CD4-positive, alpha-beta memory T cell (primary cell): ENCODE measurements at regions not wholly inside any gene's neighbourhood (a gene's known extent, or its start where the extent isn't known, plus 50 kb on each side); places are given as distances from the start of the nearest gene placed in this dataset.

Experiments
- CTCF ChIA-PET: fragments of 350-600 bp; sonication (Branson Sonifier 250); formaldehyde crosslinking; loops from one replicate; lab custom pipeline; 2021; ENCODE audit warnings: inconsistent platforms; ENCODE audit not compliant: partially characterized antibody; lab: Charles Lee
- POLR2A ChIA-PET: fragments of 350-600 bp; sonication (Branson Sonifier 250); formaldehyde crosslinking; loops from one replicate; lab custom pipeline; 2021; ENCODE audit not compliant: partially characterized antibody; lab: Charles Lee
- DNase-seq, 5 donors: peaks; one replicate each; pipeline versions ENCODE4 v3.0.0 to v3.0.0-alpha.2; 2020 to 2022; ENCODE audit warnings: mixed read lengths in 1 of 5
- H3K27ac ChIP-seq: one replicate; pipeline ENCODE4 v1.7.0; 2013; ENCODE audit warnings: low read depth, low read length
- H3K27me3 ChIP-seq: 2 replicates; pipeline ENCODE4 v1.7.0; 2013; ENCODE audit warnings: mild to moderate bottlenecking, low read length, moderate library complexity; ENCODE audit not compliant: insufficient read depth
- H3K36me3 ChIP-seq: 2 replicates; pipeline ENCODE4 v1.7.0; 2013; ENCODE audit warnings: mild to moderate bottlenecking, low read length, moderate library complexity; ENCODE audit not compliant: insufficient read depth
- H3K4me1 ChIP-seq: 2 replicates; pipeline ENCODE4 v1.7.0; 2013; ENCODE audit warnings: mild to moderate bottlenecking, low read length, moderate library complexity; ENCODE audit not compliant: insufficient read depth
- H3K4me3 ChIP-seq, 2 donors: one replicate each; pipeline ENCODE4 v1.7.0; 2013; ENCODE audit warnings: low read length in 2 of 2, mild to moderate bottlenecking in 1 of 2
- H3K9me3 ChIP-seq, 2 donors: one replicate each; pipeline ENCODE4 v1.7.0; 2013; ENCODE audit warnings: low read length in 2 of 2, control low read depth in 1 of 2; ENCODE audit not compliant: control insufficient read depth in 1 of 2
- H3K27ac Mint-ChIP-seq, 7 donors: one replicate each; pipeline ENCODE4 v1.8.0; 2020 to 2021; ENCODE audit warnings: mixed read lengths in 7 of 7, mild to moderate bottlenecking in 6 of 7, inconsistent platforms in 3 of 7, moderate library complexity in 3 of 7
- H3K27me3 Mint-ChIP-seq, 2 donors: one replicate each; pipeline ENCODE4 v1.8.0; 2020 to 2021; ENCODE audit warnings: mixed read lengths in 2 of 2
- H3K36me3 Mint-ChIP-seq, 2 donors: one replicate each; pipeline ENCODE4 v1.8.0; 2020 to 2021; ENCODE audit warnings: mixed read lengths in 2 of 2, inconsistent platforms in 1 of 2, mild to moderate bottlenecking in 1 of 2
- H3K4me1 Mint-ChIP-seq, 4 donors: one replicate each; pipeline ENCODE4 v1.8.0; 2020 to 2021; ENCODE audit warnings: mixed read lengths in 4 of 4, mild to moderate bottlenecking in 1 of 4
- H3K4me3 Mint-ChIP-seq, 8 donors: one replicate each; pipeline ENCODE4 v1.8.0; 2020 to 2021; ENCODE audit warnings: mixed read lengths in 8 of 8, mild to moderate bottlenecking in 7 of 8, moderate library complexity in 6 of 8, inconsistent platforms in 3 of 8
- H3K9me3 Mint-ChIP-seq, 8 donors: one replicate each; pipeline ENCODE4 v1.8.0; 2020 to 2021; ENCODE audit warnings: mixed read lengths in 8 of 8, mild to moderate bottlenecking in 5 of 8, inconsistent platforms in 3 of 8, moderate library complexity in 1 of 8
- intact Hi-C: fragments of 100-400 bp; cut with micrococcal nuclease; formaldehyde crosslinking; loops from one replicate; pipeline ENCODE4 v1.15.1; 2023

GRCh38 chr3:95037927-95038326 lies 975.1 kb downstream of the NSUN3 start:
- no peak overlapping the region for H3K27ac Mint-ChIP-seq
- POLR2A ChIA-PET = no interaction called here
- DNase-seq = no peak
- no peaks in the 10 kb centered on the region for H3K4me1 Mint-ChIP-seq
- CTCF ChIA-PET = no interaction called here
- no peaks in the 10 kb centered on the region for H3K27me3 Mint-ChIP-seq
- H3K4me3 Mint-ChIP-seq = no peak overlapping the region
- intact Hi-C loops = no loop called here
- H3K9me3 ChIP-seq = no peaks in the 10 kb centered on the region
- no peaks in the 10 kb centered on the region for H3K4me1 ChIP-seq
- H3K9me3 Mint-ChIP-seq = peaks cover 0 to 16% (median 3%) of the 10 kb centered on the region in 8 donors
- H3K27ac ChIP-seq = no peak overlapping the region
- no peaks in the 10 kb centered on the region for H3K36me3 ChIP-seq
- H3K4me3 ChIP-seq = no peak overlapping the region
- no peaks in the 10 kb centered on the region for H3K27me3 ChIP-seq
- no peaks in the 10 kb centered on the region for H3K36me3 Mint-ChIP-seq

DNA sequence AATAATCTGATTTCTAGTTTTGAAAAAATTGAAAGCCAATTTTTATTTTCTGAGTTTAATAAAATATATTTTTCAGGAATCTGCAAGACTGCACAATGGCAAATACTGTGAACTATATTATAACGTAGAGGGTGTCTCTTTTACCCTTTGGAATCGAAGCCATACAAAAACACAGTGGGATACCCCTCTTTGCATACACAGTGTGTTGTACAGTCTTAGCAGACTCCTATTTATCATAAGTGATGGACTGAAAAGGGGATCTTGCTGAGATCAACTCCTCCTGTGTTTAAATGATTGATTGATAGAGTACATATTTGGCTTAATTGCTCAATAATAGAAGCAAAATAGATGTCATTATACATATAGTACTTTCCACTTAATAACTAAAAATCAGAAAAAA lies 981.2 kb downstream of the NSUN3 start:
- ChIA-PET POLR2A (no interaction called here), CTCF (no interaction called here)
- Histone ChIP-seq H3K9me3 (no peaks in the 10 kb centered on the region), H3K36me3 (no peaks in the 10 kb centered on the region), H3K27ac (no peak overlapping the region), H3K4me3 (no peak overlapping the region), H3K27me3 (no peaks in the 10 kb centered on the region), H3K4me1 (no peaks in the 10 kb centered on the region)
- Mint-ChIP-seq H3K4me3 (no peak overlapping the region), H3K9me3 (peaks cover 0 to 7% (median 2%) of the 10 kb centered on the region in 8 donors), H3K27ac (no peak overlapping the region), H3K36me3 (no peaks in the 10 kb centered on the region), H3K4me1 (no peaks in the 10 kb centered on the region), H3K27me3 (no peaks in the 10 kb centered on the region)
- no peak for DNase-seq
- intact Hi-C loops = no loop called here

- Histone ChIP-seq H3K4me1 (no peaks in the 10 kb centered on the region), H3K27me3 (no peaks in the 10 kb centered on the region), H3K9me3 (no peaks in the 10 kb centered on the region), H3K4me3 (no peak overlapping the region), H3K36me3 (no peaks in the 10 kb centered on the region), H3K27ac (no peak overlapping the region)
- H3K9me3 Mint-ChIP-seq = peaks cover 0 to 5% (median 1%) of the 10 kb centered on the region in 8 donors
- POLR2A ChIA-PET = no interaction called here
- no peak overlapping the region for H3K27ac Mint-ChIP-seq
- H3K36me3 Mint-ChIP-seq = no peaks in the 10 kb centered on the region
- intact Hi-C loops = no loop called here
- CTCF ChIA-PET = no interaction called here
- H3K27me3 Mint-ChIP-seq = no peaks in the 10 kb centered on the region
- no peaks in the 10 kb centered on the region for H3K4me1 Mint-ChIP-seq
- no peak for DNase-seq
- no peak overlapping the region for H3K4me3 Mint-ChIP-seq
These were observed 985.7 kb downstream of the NSUN3 start for GRCh38 chr3:95048564-95048963.

- Histone ChIP-seq H3K36me3 (no peaks in the 10 kb centered on the region), H3K4me3 (no peak overlapping the region), H3K4me1 (no peaks in the 10 kb centered on the region), H3K9me3 (no peaks in the 10 kb centered on the region), H3K27ac (no peak overlapping the region), H3K27me3 (no peaks in the 10 kb centered on the region)
- H3K36me3 Mint-ChIP-seq = no peaks in the 10 kb centered on the region
- CTCF ChIA-PET = no interaction called here
- intact Hi-C loops = no loop called here
- POLR2A ChIA-PET = no interaction called here
- no peak overlapping the region for H3K4me3 Mint-ChIP-seq
- H3K27ac Mint-ChIP-seq = no peak overlapping the region
- no peaks in the 10 kb centered on the region for H3K4me1 Mint-ChIP-seq
- H3K9me3 Mint-ChIP-seq = peaks cover 0 to 5% (median 1%) of the 10 kb centered on the region in 8 donors
- no peaks in the 10 kb centered on the region for H3K27me3 Mint-ChIP-seq
- DNase-seq = no peak
These were observed 987.0 kb downstream of the NSUN3 start for GRCh38 chr3:95049841-95050240.

- H3K27ac ChIP-seq = no peak overlapping the region
- no peaks in the 10 kb centered on the region for H3K4me1 Mint-ChIP-seq
- H3K4me3 Mint-ChIP-seq = no peak overlapping the region
- H3K9me3 Mint-ChIP-seq = peaks cover 0 to 2% (median under 1%) of the 10 kb centered on the region in 8 donors
- H3K36me3 Mint-ChIP-seq = no peaks in the 10 kb centered on the region
- no peaks in the 10 kb centered on the region for H3K4me1 ChIP-seq
- H3K27me3 ChIP-seq = no peaks in the 10 kb centered on the region
- no peaks in the 10 kb centered on the region for H3K9me3 ChIP-seq
- H3K27ac Mint-ChIP-seq = no peak overlapping the region
- H3K27me3 Mint-ChIP-seq = no peaks in the 10 kb centered on the region
- H3K36me3 ChIP-seq = no peaks in the 10 kb centered on the region
- no peak overlapping the region for H3K4me3 ChIP-seq
- ChIA-PET CTCF (no interaction called here), POLR2A (no interaction called here)
- no peak for DNase-seq
- intact Hi-C loops = no loop called here
These were observed 992.4 kb downstream of the NSUN3 start for GRCh38 chr3:95055288-95055687.

DNA sequence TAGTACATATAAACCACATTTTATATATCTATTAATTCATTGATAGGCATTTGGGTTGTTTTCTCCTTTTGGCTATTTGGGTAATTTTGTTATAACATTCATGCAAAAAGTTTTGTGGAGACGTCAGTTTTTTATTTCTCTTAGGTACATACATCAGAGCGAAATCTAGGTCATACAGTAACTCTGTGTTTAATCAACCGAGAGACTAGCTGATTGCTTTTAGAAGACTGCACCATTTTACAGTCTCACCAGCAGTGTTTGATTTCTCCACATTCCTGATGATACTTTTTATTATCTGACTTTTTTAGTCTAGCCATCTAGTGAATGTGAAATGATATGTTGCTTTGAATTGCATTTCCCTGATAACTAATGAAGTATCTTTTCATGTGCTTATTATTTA lies 1019.3 kb downstream of the NSUN3 start:
- Histone ChIP-seq H3K9me3 (no peaks in the 10 kb centered on the region), H3K4me3 (no peak overlapping the region), H3K27me3 (no peaks in the 10 kb centered on the region), H3K27ac (no peak overlapping the region), H3K4me1 (no peaks in the 10 kb centered on the region), H3K36me3 (no peaks in the 10 kb centered on the region)
- Mint-ChIP-seq H3K9me3 (peaks cover 0 to 7% (median 3%) of the 10 kb centered on the region in 8 donors), H3K36me3 (no peaks in the 10 kb centered on the region), H3K4me3 (no peak overlapping the region), H3K27me3 (no peaks in the 10 kb centered on the region), H3K27ac (no peak overlapping the region), H3K4me1 (no peaks in the 10 kb centered on the region)
- CTCF ChIA-PET = no interaction called here
- no peak for DNase-seq
- intact Hi-C loops = no loop called here
- POLR2A ChIA-PET = no interaction called here

DNA sequence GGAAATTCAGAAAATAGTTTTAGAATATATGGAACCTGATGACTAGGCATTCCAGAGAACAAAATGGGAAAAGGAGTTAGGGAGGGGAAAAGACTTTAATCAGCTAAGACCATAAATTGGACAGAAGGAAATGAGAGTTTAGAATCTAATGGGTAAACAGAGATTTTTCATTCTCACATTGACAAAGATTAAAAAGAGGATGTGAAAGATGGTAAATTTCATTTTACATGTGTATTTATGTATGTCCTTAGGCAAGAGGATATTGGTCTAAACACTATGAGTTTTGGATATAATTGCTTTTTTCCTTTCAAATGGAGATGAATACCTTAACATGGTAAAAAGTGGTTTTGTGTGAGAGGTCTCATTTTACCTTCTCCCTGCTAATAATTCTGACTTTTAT lies 1021.9 kb downstream of the NSUN3 start:
- Mint-ChIP-seq H3K4me1 (no peaks in the 10 kb centered on the region), H3K4me3 (no peak overlapping the region)

DNA sequence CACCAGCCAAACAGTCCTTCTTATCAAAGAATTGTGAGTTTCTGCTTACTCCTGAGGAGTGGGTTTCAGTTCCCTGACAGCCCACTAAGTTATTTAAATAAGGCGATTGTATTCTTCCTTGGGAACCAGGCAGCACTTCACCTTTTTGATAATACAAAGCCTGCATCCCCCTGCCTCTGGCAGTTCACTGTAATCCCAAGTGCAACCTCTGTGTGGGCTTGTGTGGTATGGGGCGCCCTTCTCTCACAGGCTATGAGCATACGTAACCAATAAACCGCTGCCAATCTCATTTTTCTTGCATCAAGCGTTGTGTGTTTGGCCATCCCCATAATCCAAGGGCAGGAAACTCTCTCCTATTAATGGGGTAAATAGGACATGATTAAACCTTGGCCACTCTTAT lies 1025.6 kb downstream of the NSUN3 start:
- Histone ChIP-seq H3K27ac (no peak overlapping the region), H3K9me3 (no peaks in the 10 kb centered on the region), H3K27me3 (no peaks in the 10 kb centered on the region), H3K36me3 (no peaks in the 10 kb centered on the region), H3K4me3 (no peak overlapping the region), H3K4me1 (no peaks in the 10 kb centered on the region)
- intact Hi-C loops = no loop called here
- no peak for DNase-seq
- Mint-ChIP-seq H3K4me1 (no peaks in the 10 kb centered on the region), H3K27ac (no peak overlapping the region), H3K36me3 (no peaks in the 10 kb centered on the region), H3K27me3 (no peaks in the 10 kb centered on the region), H3K4me3 (no peak overlapping the region), H3K9me3 (peaks cover 0 to 21% (median 8%) of the 10 kb centered on the region in 8 donors)
- CTCF ChIA-PET = no interaction called here
- POLR2A ChIA-PET = no interaction called here

More for the DNA sequence above, 1021.9 kb downstream of the NSUN3 start:
- H3K27ac Mint-ChIP-seq = no peak overlapping the region
- ChIA-PET POLR2A (no interaction called here), CTCF (no interaction called here)
- H3K27me3 Mint-ChIP-seq = no peaks in the 10 kb centered on the region
- peaks cover 0 to 8% (median 4%) of the 10 kb centered on the region in 8 donors for H3K9me3 Mint-ChIP-seq
- intact Hi-C loops = no loop called here
- Histone ChIP-seq H3K36me3 (no peaks in the 10 kb centered on the region), H3K27me3 (no peaks in the 10 kb centered on the region), H3K27ac (no peak overlapping the region), H3K9me3 (no peaks in the 10 kb centered on the region), H3K4me3 (no peak overlapping the region), H3K4me1 (no peaks in the 10 kb centered on the region)
- DNase-seq = no peak
- no peaks in the 10 kb centered on the region for H3K36me3 Mint-ChIP-seq
